Neural progenitor cell (in vitro differentiated cells): ENCODE measurements at regions not wholly inside any gene's neighbourhood (a gene's known extent, or its start where the extent isn't known, plus 50 kb on each side); places are given as distances from the start of the nearest gene placed in this dataset.

Source experiments
- CTCF ChIP-seq: fragments of 200-600 bp; sonication (generic); IDR thresholded peaks from 2 replicates; pipeline ENCODE4 v1.5.1; 2017; ENCODE audit warnings: antibody characterized with exemption, mild to moderate bottlenecking
- EZH2phosphoT487 ChIP-seq: fragments of 200-600 bp; sonication (generic); IDR thresholded peaks from 2 replicates; pipeline ENCODE4 v1.6.1; 2017; ENCODE audit warnings: antibody characterized with exemption

GRCh38 chr16:75837681-75838080 lies 111.4 kb upstream of the CPHXL start:
- no peak for TF ChIP-seq CTCF
- TF ChIP-seq EZH2phosphoT487, result no peak
